ENCODE measurements at regions not wholly inside any gene's neighbourhood (a gene's known extent, or its start where the extent isn't known, plus 50 kb on each side); places are given as distances from the start of the nearest gene placed in this dataset.

GRCh38 chr15:93307513-93307912, 218.5 kb upstream of the RGMA start:
- TF ChIP-seq JUNB (IDR thresholded peaks at IDR 0.05), result no peak
- TF ChIP-seq TCF12 (IDR thresholded peaks at IDR 0.05; ENCODE audit: low read depth, low read length), result no peak

All from GM12878 (cell line).